ENCODE measurements at regions not wholly inside any gene's neighbourhood (a gene's known extent, or its start where the extent isn't known, plus 50 kb on each side); places are given as distances from the start of the nearest gene placed in this dataset.

- TF ChIP-seq, protein P1, sequence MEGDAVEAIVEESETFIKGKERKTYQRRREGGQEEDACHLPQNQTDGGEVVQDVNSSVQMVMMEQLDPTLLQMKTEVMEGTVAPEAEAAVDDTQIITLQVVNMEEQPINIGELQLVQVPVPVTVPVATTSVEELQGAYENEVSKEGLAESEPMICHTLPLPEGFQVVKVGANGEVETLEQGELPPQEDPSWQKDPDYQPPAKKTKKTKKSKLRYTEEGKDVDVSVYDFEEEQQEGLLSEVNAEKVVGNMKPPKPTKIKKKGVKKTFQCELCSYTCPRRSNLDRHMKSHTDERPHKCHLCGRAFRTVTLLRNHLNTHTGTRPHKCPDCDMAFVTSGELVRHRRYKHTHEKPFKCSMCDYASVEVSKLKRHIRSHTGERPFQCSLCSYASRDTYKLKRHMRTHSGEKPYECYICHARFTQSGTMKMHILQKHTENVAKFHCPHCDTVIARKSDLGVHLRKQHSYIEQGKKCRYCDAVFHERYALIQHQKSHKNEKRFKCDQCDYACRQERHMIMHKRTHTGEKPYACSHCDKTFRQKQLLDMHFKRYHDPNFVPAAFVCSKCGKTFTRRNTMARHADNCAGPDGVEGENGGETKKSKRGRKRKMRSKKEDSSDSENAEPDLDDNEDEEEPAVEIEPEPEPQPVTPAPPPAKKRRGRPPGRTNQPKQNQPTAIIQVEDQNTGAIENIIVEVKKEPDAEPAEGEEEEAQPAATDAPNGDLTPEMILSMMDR (IDR thresholded peaks at IDR 0.05): no peak
- TF ChIP-seq POLR2AphosphoS5 (IDR thresholded peaks at IDR 0.05): no peak
These were observed 82.5 kb upstream of the CPEB2 start for GRCh38 chr4:14919785-14920184.
